ENCODE measurements at regions not wholly inside any gene's neighbourhood (a gene's known extent, or its start where the extent isn't known, plus 50 kb on each side); places are given as distances from the start of the nearest gene placed in this dataset.

GRCh38 chr2:129757366-129757914 lies 222.0 kb upstream of the RAB6C start:
- H3K4me2 ChIP-seq, result no peak overlapping the region
- no peaks in the 10 kb centered on the region for H3K9me3 ChIP-seq (ENCODE audit: low read depth)
- H2AFZ ChIP-seq, result no peak overlapping the region
- no peaks in the 10 kb centered on the region for H3K9me2 ChIP-seq (replicated peaks; ENCODE audit: insufficient read depth)
- H3K4me3 ChIP-seq, result no peak overlapping the region
- no peak for DNase-seq (ENCODE audit: low spot score)
- H3K27me3 ChIP-seq, result no peaks in the 10 kb centered on the region
- H3K79me2 ChIP-seq, result no peaks in the 10 kb centered on the region
- 92% methylated on average over 9 of the region's 9 CpGs for WGBS (ENCODE audit: low lambda C conversion rate, missing lambda C conversion rate)
- no peak overlapping the region for H3K27ac ChIP-seq
- H3K36me3 ChIP-seq (replicated peaks; ENCODE audit: insufficient read depth, low read depth), result no peaks in the 10 kb centered on the region
- H3K4me1 ChIP-seq (ENCODE audit: insufficient read depth), result peaks cover 7% of the 10 kb centered on the region
- TF ChIP-seq EZH2 (IDR thresholded peaks at IDR 0.05; ENCODE audit: borderline replicate concordance) (no peak), EZH2phosphoT487 (IDR thresholded peaks at IDR 0.05; ENCODE audit: low read depth, severe bottlenecking, unreplicated experiment) (no peak), CTCF (IDR thresholded peaks at IDR 0.05; ENCODE audit: poor library complexity) (no peak)
- H4K20me1 ChIP-seq (ENCODE audit: insufficient read depth, poor library complexity, severe bottlenecking), result no peaks in the 10 kb centered on the region

- H3K4me2 ChIP-seq, result peak overlapping the region; percentile 66
These were observed 221.3 kb upstream of the RAB6C start for GRCh38 chr2:129757915-129758783.

GRCh38 chr2:129758784-129759471 lies 220.5 kb upstream of the RAB6C start:
- no peaks in the 10 kb centered on the region for H3K36me3 ChIP-seq (replicated peaks; ENCODE audit: insufficient read depth, low read depth)
- H3K27me3 ChIP-seq, result no peaks in the 10 kb centered on the region
- no peak overlapping the region for H2AFZ ChIP-seq
- no peaks in the 10 kb centered on the region for H3K79me2 ChIP-seq
- no peak for DNase-seq (ENCODE audit: low spot score)
- no peaks in the 10 kb centered on the region for H3K9me3 ChIP-seq (ENCODE audit: low read depth)
- no peak for TF ChIP-seq EZH2phosphoT487 (IDR thresholded peaks at IDR 0.05; ENCODE audit: low read depth, severe bottlenecking, unreplicated experiment)
- H3K4me1 ChIP-seq (ENCODE audit: insufficient read depth), result peaks cover 7% of the 10 kb centered on the region
- no peaks in the 10 kb centered on the region for H3K9me2 ChIP-seq (replicated peaks; ENCODE audit: insufficient read depth)
- WGBS (ENCODE audit: low lambda C conversion rate, missing lambda C conversion rate), result 81% methylated on average over 14 of the region's 14 CpGs
- H3K27ac ChIP-seq, result no peak overlapping the region
- peak overlapping the region; percentile 66 for H3K4me2 ChIP-seq
- H4K20me1 ChIP-seq (ENCODE audit: insufficient read depth, poor library complexity, severe bottlenecking), result no peaks in the 10 kb centered on the region
- H3K4me3 ChIP-seq, result no peak overlapping the region

More at GRCh38 chr2:129757915-129758783, 221.3 kb upstream of the RAB6C start:
- no peaks in the 10 kb centered on the region for H3K36me3 ChIP-seq (replicated peaks; ENCODE audit: insufficient read depth, low read depth)
- no peaks in the 10 kb centered on the region for H3K9me2 ChIP-seq (replicated peaks; ENCODE audit: insufficient read depth)
- H3K4me3 ChIP-seq, result no peak overlapping the region
- H3K27me3 ChIP-seq, result no peaks in the 10 kb centered on the region
- TF ChIP-seq CTCF (IDR thresholded peaks at IDR 0.05; ENCODE audit: poor library complexity), result no peak
- H2AFZ ChIP-seq, result no peak overlapping the region
- no peaks in the 10 kb centered on the region for H3K79me2 ChIP-seq
- no peaks in the 10 kb centered on the region for H4K20me1 ChIP-seq (ENCODE audit: insufficient read depth, poor library complexity, severe bottlenecking)
- DNase-seq (ENCODE audit: low spot score), result no peak
- H3K4me1 ChIP-seq (ENCODE audit: insufficient read depth), result peaks cover 7% of the 10 kb centered on the region
- 45% methylated on average over 15 of the region's 15 CpGs for WGBS (ENCODE audit: low lambda C conversion rate, missing lambda C conversion rate)
- H3K9me3 ChIP-seq (ENCODE audit: low read depth), result no peaks in the 10 kb centered on the region
- H3K27ac ChIP-seq, result no peak overlapping the region

- 100% methylated on average over 2 of the region's 2 CpGs for WGBS (ENCODE audit: low lambda C conversion rate, missing lambda C conversion rate)
- no peak for TF ChIP-seq CTCF (IDR thresholded peaks at IDR 0.05; ENCODE audit: poor library complexity)
- no peak for TF ChIP-seq EZH2phosphoT487 (IDR thresholded peaks at IDR 0.05; ENCODE audit: low read depth, severe bottlenecking, unreplicated experiment)
- Histone ChIP-seq H3K4me3 (no peak overlapping the region), H3K4me2 (no peak overlapping the region), H3K9me3 (ENCODE audit: low read depth) (no peaks in the 10 kb centered on the region), H4K20me1 (ENCODE audit: insufficient read depth, poor library complexity, severe bottlenecking) (no peaks in the 10 kb centered on the region), H3K27ac (no peak overlapping the region), H2AFZ (no peak overlapping the region), H3K79me2 (no peaks in the 10 kb centered on the region), H3K9me2 (replicated peaks; ENCODE audit: insufficient read depth) (no peaks in the 10 kb centered on the region), H3K27me3 (no peaks in the 10 kb centered on the region), H3K36me3 (replicated peaks; ENCODE audit: insufficient read depth, low read depth) (no peaks in the 10 kb centered on the region), H3K4me1 (ENCODE audit: insufficient read depth) (peaks cover 7% of the 10 kb centered on the region)
- no peak for DNase-seq (ENCODE audit: low spot score)
These were observed 219.9 kb upstream of the RAB6C start for GRCh38 chr2:129759472-129760010.
